Kidney (tissue), 13 donors: ENCODE measurements at regions not wholly inside any gene's neighbourhood (a gene's known extent, or its start where the extent isn't known, plus 50 kb on each side); places are given as distances from the start of the nearest gene placed in this dataset.

ENCODE experiments used
- DNase-seq, 5 donors: peaks; one replicate each; pipeline ENCODE4 v3.0.0-alpha.2; 2013 to 2020
- FAIRE-seq: peaks from 2 replicates; lab custom pipeline; 2012; peaks lifted over from hg19 to GRCh38; lab: Jason Lieb, UNC
- H3K27ac ChIP-seq, 2 donors: one replicate each; pipeline ENCODE4 v1.7.0; 2013; ENCODE audit warnings: low read depth in 2 of 2, low read length in 2 of 2, inconsistent platforms in 1 of 2
- H3K27me3 ChIP-seq: one replicate; pipeline ENCODE4 v1.7.1; 2013; ENCODE audit warnings: low read length, inconsistent platforms; ENCODE audit not compliant: control insufficient read depth, insufficient read depth
- H3K36me3 ChIP-seq, 3 donors: one replicate each; pipeline versions ENCODE4 v1.7.0 to v1.7.1; 2013; ENCODE audit warnings: low read length in 3 of 3, control low read depth in 1 of 3, inconsistent platforms in 1 of 3; ENCODE audit not compliant: insufficient read depth in 3 of 3, control insufficient read depth in 2 of 3
- H3K4me1 ChIP-seq, 3 donors: one replicate each; pipeline versions ENCODE4 v1.7.0 to v1.7.1; 2013; ENCODE audit warnings: low read length in 3 of 3, inconsistent platforms in 1 of 3, low read depth in 1 of 3; ENCODE audit not compliant: control insufficient read depth in 2 of 3, insufficient read depth in 2 of 3
- H3K4me3 ChIP-seq, 3 donors: one replicate each; pipeline versions ENCODE4 v1.7.0 to v1.8.1; 2013; ENCODE audit warnings: low read length in 3 of 3, control low read depth in 1 of 3, inconsistent platforms in 1 of 3
- H3K9ac ChIP-seq, 3 donors: one replicate each; pipeline versions ENCODE4 v1.7.0 to v1.7.1; 2013; ENCODE audit warnings: low read length in 3 of 3, control low read depth in 1 of 3, inconsistent platforms in 1 of 3
- H3K9me3 ChIP-seq, 3 donors: one replicate each; pipeline versions ENCODE4 v1.7.0 to v1.7.1; 2013; ENCODE audit warnings: low read length in 3 of 3, control low read depth in 1 of 3, inconsistent platforms in 1 of 3; ENCODE audit not compliant: control insufficient read depth in 2 of 3, insufficient read depth in 1 of 3
- CTCF ChIP-seq: IDR thresholded peaks from 3 replicates; pipeline ENCODE4 v1.5.1; 2012; ENCODE audit warnings: mild to moderate bottlenecking, moderate library complexity, borderline replicate concordance; ENCODE audit not compliant: insufficient read depth; ENCODE audit errors: extremely low read depth
- intact Hi-C: fragments of 100-400 bp; cut with DNase I; formaldehyde crosslinking; loops from one replicate; pipeline ENCODE4 v1.11.1; 2022
- donor health status: control.
- donor health status: control.
- donor health status: control.
- donor health status: control.
- donor health status: control.
- donor health status: DM: yes; HTN: yes; CAD: no.
- donor health status: Normal renal cell carcinoma (clear cell type).

GRCh38 chr12:32051511-32052211 is 55.0 kb upstream of the BICD1 start:
- no peaks in the 10 kb centered on the region for H3K36me3 ChIP-seq
- no peaks in the 10 kb centered on the region for H3K27me3 ChIP-seq
- peak in 2 of 5 donors; percentile 18 to 30 for DNase-seq
- intact Hi-C loops, result no loop called here
- H3K4me1 ChIP-seq, result no peaks in the 10 kb centered on the region
- no peak for TF ChIP-seq CTCF
- H3K4me3 ChIP-seq, result no peak overlapping the region
- peaks cover 0 to 5% (median 0%) of the 10 kb centered on the region in 3 donors for H3K9me3 ChIP-seq
- no peak overlapping the region for H3K27ac ChIP-seq
- FAIRE-seq, result no peak
- H3K9ac ChIP-seq, result no peak overlapping the region

GRCh38 chr12:32052212-32052713 is 54.4 kb upstream of the BICD1 start:
- DNase-seq, result peak in 3 of 5 donors; percentile 41 to 51 (median 51)
- intact Hi-C loops, result no loop called here

GRCh38 chr12:32053881-32054624 is 52.6 kb upstream of the BICD1 start:
- DNase-seq (no peak), FAIRE-seq (no peak)
- TF ChIP-seq CTCF, result no peak
- Histone ChIP-seq H3K4me3 (no peak overlapping the region), H3K36me3 (no peaks in the 10 kb centered on the region), H3K4me1 (no peaks in the 10 kb centered on the region), H3K27me3 (no peaks in the 10 kb centered on the region), H3K9me3 (peaks cover 0 to 5% (median 0%) of the 10 kb centered on the region in 3 donors), H3K27ac (no peak overlapping the region), H3K9ac (no peak overlapping the region)
- intact Hi-C loops, result no loop called here

More at GRCh38 chr12:32052212-32052713, 54.4 kb upstream of the BICD1 start:
- no peaks in the 10 kb centered on the region for H3K36me3 ChIP-seq
- H3K4me3 ChIP-seq, result no peak overlapping the region
- peaks cover 0 to 5% (median 0%) of the 10 kb centered on the region in 3 donors for H3K9me3 ChIP-seq
- no peak overlapping the region for H3K9ac ChIP-seq
- no peak for TF ChIP-seq CTCF
- H3K27ac ChIP-seq, result no peak overlapping the region
- no peaks in the 10 kb centered on the region for H3K27me3 ChIP-seq
- H3K4me1 ChIP-seq, result no peaks in the 10 kb centered on the region
- FAIRE-seq, result no peak
